GM12878 (cell line): ENCODE measurements at regions not wholly inside any gene's neighbourhood (a gene's known extent, or its start where the extent isn't known, plus 50 kb on each side); places are given as distances from the start of the nearest gene placed in this dataset.

Source experiments
- ATAC-seq: fragments of 200-7000 bp; cut with Tn5 transposase; 3 replicates; pipeline ENCODE4 v1.9.1; 2020; ENCODE audit warnings: mild to moderate bottlenecking, moderate library complexity
- BruUV-seq: library from RNA; stranded (reverse); fragments of 400-500 nt; replicated peaks from 2 replicates; lab custom pipeline; 2021; lab: Mats Ljungman, UMichigan
- CTCF ChIA-PET: fragments of 300-600 bp; sonication (Branson Sonifier 250); formaldehyde crosslinking; extraction: SDS; loops from one replicate; lab custom pipeline; 2021; ENCODE audit warnings: inconsistent platforms; lab: Yijun Ruan, JAX
- POLR2A ChIA-PET: fragments of 350-600 bp; formaldehyde crosslinking; extraction: SDS; loops from one replicate; lab custom pipeline; 2021; ENCODE audit warnings: inconsistent platforms; lab: Charles Lee
- RAD21 ChIA-PET: fragments of 300-600 bp; sonication (Branson Sonifier 250); formaldehyde crosslinking; loops from one replicate; lab custom pipeline; 2023; ENCODE audit warnings: antibody characterized with exemption; ENCODE audit not compliant: unreplicated experiment; lab: Charles Lee
- SMC1A ChIA-PET: fragments of 300-600 bp; sonication (Branson Sonifier 250); formaldehyde crosslinking; loops from one replicate; lab custom pipeline; 2023; ENCODE audit not compliant: unreplicated experiment, uncharacterized antibody; lab: Charles Lee
- DNase-seq: peaks from one replicate; pipeline ENCODE4 v3.0.0-alpha.2; 2011; ENCODE audit warnings: low read depth, low spot score
- FAIRE-seq: peaks from 3 replicates; lab custom pipeline; 2011; peaks lifted over from hg19 to GRCh38; lab: Jason Lieb, UNC
- H2AFZ ChIP-seq: 2 replicates; pipeline ENCODE4 v1.6.0; 2011; ENCODE audit warnings: low read depth, low read length, control low read depth; ENCODE audit not compliant: control insufficient read depth
- H3K27ac ChIP-seq: 2 replicates; pipeline ENCODE4 v1.5.1; 2011; ENCODE audit warnings: control low read depth; ENCODE audit not compliant: control insufficient read depth, insufficient read depth
- H3K27me3 ChIP-seq, 2 experiments: replicated peaks in 1 of 2; 2 replicates each; pipeline versions ENCODE4 v1.6.0 to v1.6.1; 2011; ENCODE audit warnings: low read length in 1 of 2; ENCODE audit not compliant: control insufficient read depth in 2 of 2, insufficient read depth in 2 of 2
- H3K36me3 ChIP-seq, 2 experiments: 2 replicates each; pipeline ENCODE4 v1.5.1; 2011; ENCODE audit warnings: low read length in 1 of 2; ENCODE audit not compliant: control insufficient read depth in 2 of 2, insufficient read depth in 2 of 2
- H3K4me1 ChIP-seq: 2 replicates; pipeline ENCODE4 v1.6.1; 2011; ENCODE audit warnings: mild to moderate bottlenecking, low read length, moderate library complexity, mixed read lengths; ENCODE audit not compliant: control insufficient read depth, insufficient read depth
- H3K4me2 ChIP-seq: 2 replicates; pipeline ENCODE4 v1.6.0; 2011; ENCODE audit warnings: control low read depth; ENCODE audit not compliant: control insufficient read depth, insufficient read depth
- H3K4me3 ChIP-seq: fragments of 200-600 bp; sonication (generic); 2 replicates; pipeline ENCODE4 v1.5.1; 2016
- H3K79me2 ChIP-seq: 2 replicates; pipeline ENCODE4 v1.6.0; 2011; ENCODE audit warnings: low read length; ENCODE audit not compliant: control insufficient read depth, insufficient read depth
- H3K9ac ChIP-seq: 2 replicates; pipeline ENCODE4 v1.8.0; 2011; ENCODE audit warnings: low read length, control low read depth, mixed read lengths; ENCODE audit not compliant: control insufficient read depth, insufficient read depth
- H3K9me3 ChIP-seq: replicated peaks from 3 replicates; pipeline ENCODE4 v1.5.1; 2011; ENCODE audit warnings: mild to moderate bottlenecking, low read length; ENCODE audit not compliant: control insufficient read depth, insufficient read depth
- H4K20me1 ChIP-seq: 2 replicates; pipeline ENCODE4 v1.6.0; 2011; ENCODE audit not compliant: control insufficient read depth, insufficient read depth
- GABPA ChIP-seq: IDR thresholded peaks from 2 replicates; pipeline ENCODE4 v1.6.1; 2014; ENCODE audit warnings: antibody characterized with exemption, low read depth, mild to moderate bottlenecking, inconsistent platforms
- HDGF ChIP-seq: fragments of 450-650 bp; IDR thresholded peaks from 2 replicates; pipeline ENCODE4 v1.6.1; 2016; ENCODE audit warnings: antibody characterized with exemption
- HSF1 ChIP-seq: fragments of 150-350 bp; IDR thresholded peaks from 2 replicates; pipeline ENCODE4 v1.6.1; 2014; ENCODE audit warnings: mild to moderate bottlenecking, low read depth, low read length
- JUND ChIP-seq: IDR thresholded peaks from 2 replicates; pipeline ENCODE4 v1.6.1; 2012; ENCODE audit warnings: low read depth, mild to moderate bottlenecking, low read length, improper control_type of control experiment, moderate library complexity
- POLR2AphosphoS2 ChIP-seq: IDR thresholded peaks from 2 replicates; pipeline ENCODE4 v1.6.1; 2011; ENCODE audit warnings: low read depth, mild to moderate bottlenecking, low read length, improper control_type of control experiment, moderate library complexity
- ZNF207 ChIP-seq: fragments of 450-650 bp; IDR thresholded peaks from 2 replicates; pipeline ENCODE4 v1.6.1; 2014; ENCODE audit warnings: antibody characterized with exemption, mild to moderate bottlenecking, borderline replicate concordance
- WGBS: methylation state at CpG from one replicate; pipeline ENCODE4 v1.1.6; 2016; ENCODE audit warnings: low lambda C conversion rate; ENCODE audit not compliant: insufficient replicate concordance, insufficient coverage; ENCODE audit errors: missing lambda C conversion rate; 5-methylcytosine and 5-hydroxymethylcytosine counted together
- in situ Hi-C: fragments of 300-500 bp; cut with MboI; formaldehyde crosslinking; loops from 9 replicates; pipeline ENCODE4 v1.14.3; 2018; ENCODE audit warnings: mixed read lengths
- intact Hi-C: fragments of 100-400 bp; cut with micrococcal nuclease; formaldehyde crosslinking; loops from one replicate; pipeline ENCODE4 v1.14.2; 2022; ENCODE audit not compliant: unreplicated experiment

GRCh38 chr7:106462365-106462859, 177.6 kb upstream of the NAMPT start (continued):
- no peak for TF ChIP-seq HSF1
- no peak for TF ChIP-seq GABPA
- TF ChIP-seq POLR2AphosphoS2, result no peak
- no peak for TF ChIP-seq JUND

GRCh38 chr7:106460792-106461254, 176.0 kb upstream of the NAMPT start:
- Histone ChIP-seq H3K27me3 (no peaks in the 10 kb centered on the region), H3K4me1 (peaks cover 12% of the 10 kb centered on the region), H3K4me3 (no peak overlapping the region), H3K9ac (no peak overlapping the region), H3K9me3 (no peaks in the 10 kb centered on the region), H3K27ac (no peak overlapping the region)
- CTCF ChIA-PET, result interaction anchor here (1.8 to 10.0 kb wide), 7 partner anchors 35 to 287 kb away, joined by 4 to 530 read pairs (median 12); no protein-coding TSS in a partner anchor
- DNase-seq, result no peak
- in situ Hi-C loops (loop anchor here (5.0 kb wide), 1 partner anchor 284 kb away; no protein-coding TSS in a partner anchor), intact Hi-C loops (loop anchor here (5.0 to 10.0 kb wide), 4 partner anchors 94 to 406 kb away; partner anchors contain the start of gene NAMPT)
- SMC1A ChIA-PET, result interaction anchor here (0.7 to 6.0 kb wide), 12 partner anchors 12 to 305 kb away, joined by 3 to 390 read pairs (median 17); no protein-coding TSS in a partner anchor
- RAD21 ChIA-PET, result interaction anchor here (1.1 to 6.9 kb wide), 7 partner anchors 14 to 283 kb away, joined by 3 to 311 read pairs (median 18); no protein-coding TSS in a partner anchor
- no peak for FAIRE-seq
- no peak for TF ChIP-seq POLR2AphosphoS2
- TF ChIP-seq HDGF, result no peak
- TF ChIP-seq ZNF207, result no peak
- TF ChIP-seq, all 136 proteins: peak for 0
- Histone ChIP-seq H3K4me2 (no peak overlapping the region), H4K20me1 (no peaks in the 10 kb centered on the region), H3K36me3 (no peaks in the 10 kb centered on the region), H2AFZ (no peak overlapping the region), H3K79me2 (no peaks in the 10 kb centered on the region)
- no peak for ATAC-seq
- 66% methylated on average over 6 of the region's 6 CpGs for WGBS
- no TSS peak for BruUV-seq
- POLR2A ChIA-PET, result no interaction called here
